Gastroesophageal sphincter (tissue), 4 donors: ENCODE measurements at regions not wholly inside any gene's neighbourhood (a gene's known extent, or its start where the extent isn't known, plus 50 kb on each side); places are given as distances from the start of the nearest gene placed in this dataset.
A peak's percentile ranks its signal among the peaks of the same experiment; 100 is the strongest.

ENCODE experiments used
- ATAC-seq: fragments of 150-250 bp; one replicate; pipeline ENCODE4 v1.9.1; 2016; ENCODE audit warnings: mild to moderate bottlenecking, moderate library complexity
- H3K27ac ChIP-seq, 4 donors: fragments of 200-600 bp; sonication (generic) in 3 of 4; 1 replicate in 3 of 4; 2 replicates in 1 of 4; pipeline ENCODE4 v1.5.1; 2016 to 2019
- H3K27me3 ChIP-seq: fragments of 200-600 bp; sonication (generic); one replicate; pipeline ENCODE4 v1.5.1; 2019
- H3K36me3 ChIP-seq, 2 donors: fragments of 200-600 bp; sonication (generic); one replicate each; pipeline ENCODE4 v1.5.1; 2019; ENCODE audit warnings: control low read depth in 1 of 2
- H3K4me1 ChIP-seq, 3 donors: fragments of 200-600 bp; sonication (generic); 1 replicate in 2 of 3; 2 replicates in 1 of 3; pipeline ENCODE4 v1.5.1; 2016 to 2019; ENCODE audit warnings: control low read depth in 2 of 3
- H3K4me3 ChIP-seq, 2 donors: fragments of 200-600 bp; sonication (generic); one replicate each; pipeline ENCODE4 v1.5.1; 2019; ENCODE audit warnings: mild to moderate bottlenecking in 1 of 2, moderate library complexity in 1 of 2
- H3K9me3 ChIP-seq, 3 donors: fragments of 200-600 bp; sonication (generic); one replicate each; pipeline ENCODE4 v1.5.1; 2017 to 2019; ENCODE audit warnings: control low read depth in 2 of 3
- CTCF ChIP-seq, 4 experiments: fragments of 200-600 bp in 2 of 4; fragments of 450-650 bp in 2 of 4; sonication (generic) in 1 of 4; IDR thresholded peaks; one replicate each; pipeline ENCODE4 v1.5.1; 2017 to 2019; ENCODE audit warnings: antibody characterized with exemption in 4 of 4, mild to moderate bottlenecking in 2 of 4, moderate library complexity in 2 of 4
- EP300 ChIP-seq: sonication (generic); formaldehyde crosslinking; IDR thresholded peaks from one replicate; pipeline ENCODE4 v1.6.1; 2017; ENCODE audit warnings: antibody characterized with exemption, mild to moderate bottlenecking
- POLR2A ChIP-seq, 2 donors: fragments of 450-650 bp; IDR thresholded peaks; one replicate each; pipeline ENCODE4 v1.6.1; 2017; ENCODE audit warnings: antibody characterized with exemption in 2 of 2, mild to moderate bottlenecking in 2 of 2, moderate library complexity in 1 of 2
- POLR2AphosphoS5 ChIP-seq: sonication (generic); formaldehyde crosslinking; IDR thresholded peaks from one replicate; pipeline ENCODE4 v1.6.1; 2017; ENCODE audit warnings: antibody characterized with exemption
- WGBS, 2 donors: methylation state at CpG; one replicate each; pipeline ENCODE4 v1.1.5; 2018; ENCODE audit warnings: low coverage in 1 of 2; 5-methylcytosine and 5-hydroxymethylcytosine counted together

- no peaks in the 10 kb centered on the region for H3K36me3 ChIP-seq
- TF ChIP-seq POLR2A (IDR thresholded peaks at IDR 0.05) (no peak), POLR2AphosphoS5 (no peak), EP300 (no peak), CTCF (IDR thresholded peaks at IDR 0.05) (no peak)
- peaks cover 0 to 22% (median 10%) of the 10 kb centered on the region in 3 donors for H3K4me1 ChIP-seq
- 60 to 89% methylated on average over 1 to 3 of the region's 3 CpGs for WGBS, 2 donors
- no peak overlapping the region for H3K27ac ChIP-seq
- no peaks in the 10 kb centered on the region for H3K27me3 ChIP-seq
- no peak for ATAC-seq
- H3K4me3 ChIP-seq = no peak overlapping the region
- no peaks in the 10 kb centered on the region for H3K9me3 ChIP-seq
Measured at GRCh38 chr3:124201226-124201625, 209.3 kb upstream of the ROPN1 start.

GRCh38 chr3:124201786-124202185 lies 209.9 kb upstream of the ROPN1 start:
- TF ChIP-seq POLR2A (IDR thresholded peaks at IDR 0.05) (no peak), EP300 (no peak), CTCF (IDR thresholded peaks at IDR 0.05) (no peak), POLR2AphosphoS5 (no peak)
- H3K4me1 ChIP-seq = peaks cover 0 to 22% (median 10%) of the 10 kb centered on the region in 3 donors
- ATAC-seq = no peak

GRCh38 chr3:124202754-124203153 lies 210.8 kb upstream of the ROPN1 start:
- Histone ChIP-seq H3K9me3 (no peaks in the 10 kb centered on the region), H3K27ac (peak overlapping the region in 3 of 4 donors; percentile 9 to 41 (median 25))
- ATAC-seq = peak; percentile 67

More at GRCh38 chr3:124201786-124202185, 209.9 kb upstream of the ROPN1 start:
- H3K36me3 ChIP-seq = no peaks in the 10 kb centered on the region
- H3K9me3 ChIP-seq = no peaks in the 10 kb centered on the region
- H3K27me3 ChIP-seq = no peaks in the 10 kb centered on the region
- no peak overlapping the region for H3K4me3 ChIP-seq
- peak overlapping the region in 1 of 4 donors; percentile 4 for H3K27ac ChIP-seq
- 29% methylated on average over 1 of the region's 2 CpGs; no CpG with 5 or more reads in 1 of the 2 donors for WGBS, 2 donors

GRCh38 chr3:124203292-124203691 lies 211.4 kb upstream of the ROPN1 start:
- Histone ChIP-seq H3K4me1 (peaks cover 0 to 22% (median 10%) of the 10 kb centered on the region in 3 donors), H3K36me3 (no peaks in the 10 kb centered on the region), H3K4me3 (no peak overlapping the region), H3K27ac (peak overlapping the region in 2 of 4 donors; percentile 25 to 41), H3K9me3 (no peaks in the 10 kb centered on the region), H3K27me3 (no peaks in the 10 kb centered on the region)
- TF ChIP-seq EP300 (no peak), CTCF (IDR thresholded peaks at IDR 0.05) (no peak), POLR2AphosphoS5 (no peak), POLR2A (IDR thresholded peaks at IDR 0.05) (no peak)
- 92% methylated on average over 2 of the region's 2 CpGs; no CpG with 5 or more reads in 1 of the 2 donors for WGBS, 2 donors
- no peak for ATAC-seq

More at GRCh38 chr3:124202754-124203153, 210.8 kb upstream of the ROPN1 start:
- WGBS, 2 donors = 3 to 18% methylated on average over 3 to 4 of the region's 4 CpGs
- Histone ChIP-seq H3K27me3 (no peaks in the 10 kb centered on the region), H3K36me3 (no peaks in the 10 kb centered on the region), H3K4me3 (no peak overlapping the region), H3K4me1 (peaks cover 0 to 22% (median 10%) of the 10 kb centered on the region in 3 donors)
- TF ChIP-seq EP300 (no peak), POLR2AphosphoS5 (peak; percentile 70)

- Histone ChIP-seq H3K4me1 (peaks cover 0 to 22% (median 10%) of the 10 kb centered on the region in 3 donors), H3K9me3 (no peaks in the 10 kb centered on the region), H3K27ac (no peak overlapping the region), H3K27me3 (no peaks in the 10 kb centered on the region), H3K4me3 (no peak overlapping the region), H3K36me3 (no peaks in the 10 kb centered on the region)
- TF ChIP-seq POLR2A (IDR thresholded peaks at IDR 0.05) (no peak), POLR2AphosphoS5 (no peak), CTCF (IDR thresholded peaks at IDR 0.05) (no peak), EP300 (no peak)
- WGBS, 2 donors = 89 to 90% methylated on average over 2 to 5 of the region's 5 CpGs
- ATAC-seq = no peak
Measured at GRCh38 chr3:124206225-124207055, 214.5 kb upstream of the ROPN1 start.
